ENCODE measurements at regions not wholly inside any gene's neighbourhood (a gene's known extent, or its start where the extent isn't known, plus 50 kb on each side); places are given as distances from the start of the nearest gene placed in this dataset.

DNA sequence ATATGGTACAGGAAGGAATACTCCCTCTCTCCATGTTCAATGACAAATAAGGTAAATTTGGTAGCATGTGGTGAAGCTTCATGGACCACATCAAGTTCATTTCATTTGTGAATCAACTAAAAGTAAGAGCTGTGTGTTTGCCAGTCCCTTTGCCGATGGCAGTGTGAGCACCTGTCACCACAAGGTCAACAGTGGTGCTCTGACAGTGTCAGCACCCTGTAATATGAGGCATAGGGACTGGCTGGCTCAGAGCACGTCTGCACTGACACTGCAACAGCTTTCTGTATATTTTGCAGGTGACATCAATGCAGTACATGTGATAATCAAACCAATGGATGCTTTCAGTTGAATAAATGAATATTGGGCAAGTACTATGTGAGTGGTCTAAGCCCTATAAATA lies 852.4 kb downstream of the TUSC7 start:
- ChIA-PET CTCF (no interaction called here), POLR2A (no interaction called here)
- no peaks in the 10 kb centered on the region for H3K4me1 Mint-ChIP-seq (ENCODE audit: low read depth)
- intact Hi-C loops (cut with micrococcal nuclease), result no loop called here
- H3K4me3 Mint-ChIP-seq, result no peak overlapping the region
- no peaks in the 10 kb centered on the region for H3K27me3 Mint-ChIP-seq
- H3K27ac Mint-ChIP-seq, result no peak overlapping the region
- H3K9me3 Mint-ChIP-seq, result peaks cover 25% of the 10 kb centered on the region
- no peak for DNase-seq
- no peaks in the 10 kb centered on the region for H3K36me3 Mint-ChIP-seq

DNA sequence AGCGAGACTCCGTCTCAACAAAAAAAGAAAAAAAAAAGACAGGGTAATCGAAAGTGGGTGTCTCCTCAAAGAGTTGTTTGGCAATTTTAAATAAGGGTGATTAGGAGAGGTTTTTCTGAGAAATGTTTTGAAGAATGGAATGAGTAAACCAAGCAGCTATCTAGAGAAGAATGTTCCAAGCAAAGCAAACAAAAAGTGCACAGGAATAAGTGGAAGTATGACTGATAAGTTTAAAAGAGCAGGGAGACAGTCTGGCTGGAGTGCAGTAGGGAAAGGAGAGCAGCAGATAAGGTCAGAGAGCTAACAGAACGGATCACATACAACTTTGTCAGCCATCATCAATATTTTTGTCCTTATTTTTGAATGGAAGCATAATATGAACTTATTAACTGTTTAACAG lies 853.5 kb downstream of the TUSC7 start:
- peaks cover 25% of the 10 kb centered on the region for H3K9me3 Mint-ChIP-seq
- no peak overlapping the region for H3K27ac Mint-ChIP-seq
- DNase-seq, result no peak
- no peak overlapping the region for H3K4me3 Mint-ChIP-seq
- H3K4me1 Mint-ChIP-seq (ENCODE audit: low read depth), result no peaks in the 10 kb centered on the region
- intact Hi-C loops (cut with micrococcal nuclease), result no loop called here
- H3K27me3 Mint-ChIP-seq, result no peaks in the 10 kb centered on the region
- no peaks in the 10 kb centered on the region for H3K36me3 Mint-ChIP-seq
- CTCF ChIA-PET, result no interaction called here
- POLR2A ChIA-PET, result no interaction called here

- Mint-ChIP-seq H3K27me3 (no peaks in the 10 kb centered on the region), H3K4me3 (no peak overlapping the region), H3K4me1 (ENCODE audit: low read depth) (no peaks in the 10 kb centered on the region), H3K27ac (no peak overlapping the region), H3K9me3 (peaks cover 21% of the 10 kb centered on the region), H3K36me3 (no peaks in the 10 kb centered on the region)
- no peak for DNase-seq
- intact Hi-C loops (cut with micrococcal nuclease), result no loop called here
- ChIA-PET CTCF (no interaction called here), POLR2A (no interaction called here)
These were observed 856.2 kb downstream of the TUSC7 start for GRCh38 chr3:117565777-117566176.

DNA sequence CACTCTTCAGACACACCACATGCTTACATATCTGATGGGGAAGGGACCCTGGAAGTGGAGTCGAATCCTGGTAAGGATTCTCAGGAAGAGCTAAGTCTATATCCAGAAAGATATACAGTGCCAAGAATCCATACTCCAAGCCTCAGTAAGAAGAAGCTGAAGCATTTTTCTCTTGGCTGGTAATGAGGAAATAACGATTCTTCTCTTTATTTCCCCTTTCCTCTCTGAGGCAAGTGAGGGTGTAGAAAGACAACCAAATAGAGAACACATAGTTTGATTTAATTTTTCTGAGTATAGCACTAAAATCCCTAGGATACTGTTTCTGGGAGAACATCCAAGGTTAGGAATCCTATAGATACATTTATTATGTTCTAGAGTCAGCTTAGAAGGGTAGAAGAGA lies 857.3 kb downstream of the TUSC7 start:
- DNase-seq, result no peak
- ChIA-PET POLR2A (no interaction called here), CTCF (no interaction called here)
- intact Hi-C loops (cut with micrococcal nuclease), result no loop called here
- Mint-ChIP-seq H3K27ac (no peak overlapping the region), H3K9me3 (peaks cover 21% of the 10 kb centered on the region), H3K4me1 (ENCODE audit: low read depth) (no peaks in the 10 kb centered on the region), H3K27me3 (no peaks in the 10 kb centered on the region), H3K36me3 (no peaks in the 10 kb centered on the region), H3K4me3 (no peak overlapping the region)

DNA sequence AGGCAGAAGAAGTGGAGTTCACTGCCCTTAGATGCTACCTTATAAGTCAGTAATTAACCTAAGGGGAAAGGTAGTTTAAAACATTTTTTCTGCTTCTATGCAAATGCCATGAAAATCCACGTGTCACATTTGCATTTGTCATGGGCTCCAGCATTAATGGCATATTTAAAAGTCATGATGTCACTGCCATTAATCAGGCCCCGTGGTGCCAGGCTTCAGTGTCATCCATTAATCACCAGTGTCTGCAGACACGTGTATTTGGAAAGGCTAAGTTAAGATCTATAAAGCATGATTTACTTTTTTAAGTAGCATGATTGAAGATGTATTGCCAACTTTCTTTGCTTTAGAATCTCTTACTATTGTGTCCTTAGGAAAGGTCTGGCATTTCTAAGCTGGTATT lies 857.8 kb downstream of the TUSC7 start:
- ChIA-PET POLR2A (no interaction called here), CTCF (no interaction called here)
- Mint-ChIP-seq H3K9me3 (peaks cover 16% of the 10 kb centered on the region), H3K36me3 (no peaks in the 10 kb centered on the region), H3K4me1 (ENCODE audit: low read depth) (no peaks in the 10 kb centered on the region), H3K4me3 (no peak overlapping the region), H3K27me3 (no peaks in the 10 kb centered on the region), H3K27ac (no peak overlapping the region)
- no peak for DNase-seq
- intact Hi-C loops (cut with micrococcal nuclease), result no loop called here

GRCh38 chr3:117567906-117568305 lies 858.3 kb downstream of the TUSC7 start:
- H3K27ac Mint-ChIP-seq, result no peak overlapping the region
- H3K4me1 Mint-ChIP-seq (ENCODE audit: low read depth), result no peaks in the 10 kb centered on the region
- POLR2A ChIA-PET, result no interaction called here
- intact Hi-C loops (cut with micrococcal nuclease), result no loop called here
- H3K36me3 Mint-ChIP-seq, result no peaks in the 10 kb centered on the region
- peaks cover 14% of the 10 kb centered on the region for H3K9me3 Mint-ChIP-seq
- CTCF ChIA-PET, result no interaction called here
- H3K4me3 Mint-ChIP-seq, result no peak overlapping the region
- DNase-seq, result no peak
- no peaks in the 10 kb centered on the region for H3K27me3 Mint-ChIP-seq

- Mint-ChIP-seq H3K4me1 (ENCODE audit: low read depth) (no peaks in the 10 kb centered on the region), H3K36me3 (no peaks in the 10 kb centered on the region), H3K9me3 (peaks cover 12% of the 10 kb centered on the region), H3K27me3 (no peaks in the 10 kb centered on the region), H3K27ac (no peak overlapping the region), H3K4me3 (no peak overlapping the region)
- DNase-seq, result no peak
- ChIA-PET POLR2A (no interaction called here), CTCF (no interaction called here)
- intact Hi-C loops (cut with micrococcal nuclease), result no loop called here
These were observed 863.2 kb downstream of the TUSC7 start for GRCh38 chr3:117572786-117573185.

DNA sequence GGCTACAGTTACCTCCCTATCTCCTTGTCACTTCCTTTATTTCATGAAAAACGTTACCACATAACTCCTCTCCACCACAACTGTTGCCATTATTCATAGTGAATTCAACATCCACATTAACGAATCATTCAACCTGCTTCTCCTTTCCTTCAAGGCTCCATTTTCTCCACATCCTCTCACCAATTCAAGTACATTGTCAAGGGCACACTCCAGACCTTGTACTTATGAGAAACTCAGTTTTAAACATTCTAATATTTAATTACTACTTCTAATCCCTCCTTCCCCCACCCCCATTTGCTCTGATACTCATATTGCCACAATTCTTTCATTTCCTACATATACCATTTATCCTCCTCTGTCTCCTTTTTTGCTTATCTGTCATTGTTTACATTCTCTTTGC lies 871.2 kb downstream of the TUSC7 start:
- POLR2A ChIA-PET, result no interaction called here
- H3K4me1 Mint-ChIP-seq (ENCODE audit: low read depth), result no peaks in the 10 kb centered on the region
- no peak for DNase-seq
- no peaks in the 10 kb centered on the region for H3K27me3 Mint-ChIP-seq
- intact Hi-C loops (cut with micrococcal nuclease), result no loop called here
- no peak overlapping the region for H3K27ac Mint-ChIP-seq
- CTCF ChIA-PET, result no interaction called here
- H3K4me3 Mint-ChIP-seq, result no peak overlapping the region
- H3K9me3 Mint-ChIP-seq, result peaks cover 16% of the 10 kb centered on the region
- no peaks in the 10 kb centered on the region for H3K36me3 Mint-ChIP-seq

GRCh38 chr3:117586161-117586560 lies 876.6 kb downstream of the TUSC7 start:
- intact Hi-C loops (cut with micrococcal nuclease), result no loop called here
- ChIA-PET POLR2A (no interaction called here), CTCF (no interaction called here)
- Mint-ChIP-seq H3K4me3 (no peak overlapping the region), H3K4me1 (ENCODE audit: low read depth) (no peaks in the 10 kb centered on the region), H3K27ac (no peak overlapping the region), H3K36me3 (no peaks in the 10 kb centered on the region), H3K27me3 (no peaks in the 10 kb centered on the region), H3K9me3 (peaks cover 4% of the 10 kb centered on the region)
- DNase-seq, result no peak

- Mint-ChIP-seq H3K9me3 (peaks cover 4% of the 10 kb centered on the region), H3K27ac (no peak overlapping the region), H3K4me3 (no peak overlapping the region), H3K36me3 (no peaks in the 10 kb centered on the region), H3K27me3 (no peaks in the 10 kb centered on the region), H3K4me1 (ENCODE audit: low read depth) (no peaks in the 10 kb centered on the region)
- DNase-seq, result no peak
- CTCF ChIA-PET, result no interaction called here
- intact Hi-C loops (cut with micrococcal nuclease), result no loop called here
- POLR2A ChIA-PET, result no interaction called here
These were observed 877.8 kb downstream of the TUSC7 start for GRCh38 chr3:117587416-117587815.

DNA sequence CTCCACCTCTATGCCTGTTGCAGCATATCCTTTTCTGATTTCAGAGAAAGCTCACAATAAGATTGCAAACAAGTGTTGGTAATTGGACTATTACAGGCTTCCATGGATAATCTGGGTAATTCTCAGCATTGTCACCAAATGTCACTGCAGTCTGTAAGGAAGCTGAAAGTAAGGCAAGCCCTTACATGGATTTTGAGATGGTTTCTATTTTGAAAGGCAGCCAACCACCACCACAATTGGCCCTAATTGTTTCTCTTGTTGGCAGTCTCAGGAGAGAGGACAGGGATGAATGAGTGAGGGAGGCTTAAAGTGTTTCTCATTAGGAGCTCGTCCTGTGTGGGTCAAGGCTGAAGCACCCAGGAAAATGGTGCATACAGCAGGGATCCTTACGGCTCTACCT lies 879.9 kb downstream of the TUSC7 start:
- Mint-ChIP-seq H3K36me3 (no peaks in the 10 kb centered on the region), H3K4me3 (no peak overlapping the region), H3K27ac (no peak overlapping the region), H3K9me3 (peaks cover 2% of the 10 kb centered on the region), H3K27me3 (no peaks in the 10 kb centered on the region), H3K4me1 (ENCODE audit: low read depth) (no peaks in the 10 kb centered on the region)
- ChIA-PET POLR2A (no interaction called here), CTCF (no interaction called here)
- DNase-seq, result no peak
- intact Hi-C loops (cut with micrococcal nuclease), result no loop called here

GRCh38 chr3:117595615-117596014 lies 886.0 kb downstream of the TUSC7 start:
- Mint-ChIP-seq H3K9me3 (peaks cover 6% of the 10 kb centered on the region), H3K36me3 (no peaks in the 10 kb centered on the region), H3K4me1 (ENCODE audit: low read depth) (no peaks in the 10 kb centered on the region), H3K4me3 (no peak overlapping the region), H3K27me3 (no peaks in the 10 kb centered on the region), H3K27ac (no peak overlapping the region)
- intact Hi-C loops (cut with micrococcal nuclease), result no loop called here
- ChIA-PET POLR2A (no interaction called here), CTCF (no interaction called here)
- no peak for DNase-seq

GRCh38 chr3:117596503-117596902 lies 886.9 kb downstream of the TUSC7 start:
- ChIA-PET CTCF (no interaction called here), POLR2A (no interaction called here)
- H3K36me3 Mint-ChIP-seq, result no peaks in the 10 kb centered on the region
- no peak for DNase-seq
- no peak overlapping the region for H3K27ac Mint-ChIP-seq
- intact Hi-C loops (cut with micrococcal nuclease), result no loop called here
- H3K27me3 Mint-ChIP-seq, result no peaks in the 10 kb centered on the region
- peaks cover 9% of the 10 kb centered on the region for H3K9me3 Mint-ChIP-seq
- H3K4me3 Mint-ChIP-seq, result no peak overlapping the region
- no peaks in the 10 kb centered on the region for H3K4me1 Mint-ChIP-seq (ENCODE audit: low read depth)

DNA sequence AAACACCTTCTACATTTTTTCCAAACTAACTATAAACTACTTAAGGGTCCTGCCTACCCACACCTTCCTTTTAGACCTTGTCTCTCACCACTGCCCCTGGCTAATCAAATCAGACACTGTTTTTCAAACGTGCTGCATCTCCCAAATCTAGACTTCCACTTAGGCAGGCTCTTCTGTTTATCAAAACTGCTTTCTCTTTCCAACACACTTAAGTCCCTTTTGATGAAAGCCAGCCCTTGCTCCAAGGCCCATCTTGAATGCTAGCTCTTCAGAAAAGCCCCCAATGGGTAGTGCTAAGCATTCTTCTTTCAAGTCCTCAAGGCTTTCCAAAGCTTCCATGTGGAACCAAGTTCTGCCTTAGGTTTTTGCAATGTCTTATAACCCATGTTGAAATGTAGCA lies 888.3 kb downstream of the TUSC7 start:
- Mint-ChIP-seq H3K27ac (no peak overlapping the region), H3K4me3 (no peak overlapping the region), H3K27me3 (no peaks in the 10 kb centered on the region), H3K9me3 (peaks cover 9% of the 10 kb centered on the region), H3K36me3 (no peaks in the 10 kb centered on the region), H3K4me1 (ENCODE audit: low read depth) (no peaks in the 10 kb centered on the region)
- CTCF ChIA-PET, result no interaction called here
- intact Hi-C loops (cut with micrococcal nuclease), result no loop called here
- POLR2A ChIA-PET, result no interaction called here
- DNase-seq, result no peak
